ENCODE measurements at regions not wholly inside any gene's neighbourhood (a gene's known extent, or its start where the extent isn't known, plus 50 kb on each side); places are given as distances from the start of the nearest gene placed in this dataset.

- TF ChIP-seq POLR2A (IDR thresholded peaks at IDR 0.05) (no peak), CTCF (IDR thresholded peaks at IDR 0.05 in 4 of 5, conservative IDR thresholded peaks at IDR 0.05 in 1 of 5) (no peak)
These were observed 77.4 kb downstream of the BBS10 start for GRCh38 chr12:76270657-76271358.

Data from gastrocnemius medialis (tissue), 4 donors.